ENCODE measurements at regions not wholly inside any gene's neighbourhood (a gene's known extent, or its start where the extent isn't known, plus 50 kb on each side); places are given as distances from the start of the nearest gene placed in this dataset.

GRCh38 chr5:126677121-126677520 lies 76.4 kb downstream of the PHAX start:
- no peak for TF ChIP-seq CTCF (IDR thresholded peaks at IDR 0.05)
- no peak for TF ChIP-seq POLR2A (IDR thresholded peaks at IDR 0.05)
- no peak for TF ChIP-seq EP300 (IDR thresholded peaks at IDR 0.05)

All from ovary (tissue), 3 donors.